GM21717 (cell line): ENCODE measurements at regions not wholly inside any gene's neighbourhood (a gene's known extent, or its start where the extent isn't known, plus 50 kb on each side); places are given as distances from the start of the nearest gene placed in this dataset.

ENCODE experiments used
- ATAC-seq: cut with Tn5 transposase; IDR thresholded peaks from one replicate; pipeline ENCODE4 v1.9.1; 2021; ENCODE audit warnings: mild to moderate bottlenecking, moderate library complexity; ENCODE audit not compliant: unreplicated experiment

GRCh38 chr15:39167164-39168058, 413.5 kb upstream of the THBS1 start:
- no peak for ATAC-seq

- ATAC-seq: no peak
Observed at GRCh38 chr15:39171944-39172368, 408.9 kb upstream of the THBS1 start.

GRCh38 chr15:39172380-39173281, 408.2 kb upstream of the THBS1 start:
- no peak for ATAC-seq

- no peak for ATAC-seq
Observed at GRCh38 chr15:39173426-39173825, 407.5 kb upstream of the THBS1 start.

GRCh38 chr15:39174332-39174731, 406.5 kb upstream of the THBS1 start:
- ATAC-seq: no peak

- no peak for ATAC-seq
Observed at GRCh38 chr15:39176030-39176429, 404.8 kb upstream of the THBS1 start.

- no peak for ATAC-seq
Observed at GRCh38 chr15:39177561-39177960, 403.3 kb upstream of the THBS1 start.

GRCh38 chr15:39180030-39180429, 400.8 kb upstream of the THBS1 start:
- ATAC-seq: no peak

GRCh38 chr15:39180483-39180933, 400.4 kb upstream of the THBS1 start:
- no peak for ATAC-seq

- no peak for ATAC-seq
Observed at GRCh38 chr15:39181056-39181747, 399.7 kb upstream of the THBS1 start.

- no peak for ATAC-seq
Observed at GRCh38 chr15:39181940-39182339, 398.9 kb upstream of the THBS1 start.

- no peak for ATAC-seq
Observed at GRCh38 chr15:39183164-39183881, 397.6 kb upstream of the THBS1 start.

GRCh38 chr15:39184701-39185390, 396.0 kb upstream of the THBS1 start:
- ATAC-seq: no peak

- no peak for ATAC-seq
Observed at GRCh38 chr15:39188314-39188713, 392.6 kb upstream of the THBS1 start.

- no peak for ATAC-seq
Observed at GRCh38 chr15:39188930-39189329, 391.9 kb upstream of the THBS1 start.

GRCh38 chr15:39191871-39192291, 389.0 kb upstream of the THBS1 start:
- ATAC-seq: no peak

GRCh38 chr15:39192351-39192750, 388.5 kb upstream of the THBS1 start:
- no peak for ATAC-seq

- ATAC-seq: no peak
Observed at GRCh38 chr15:39192979-39193560, 387.8 kb upstream of the THBS1 start.

GRCh38 chr15:39193611-39194010, 387.3 kb upstream of the THBS1 start:
- no peak for ATAC-seq
